ENCODE measurements at regions not wholly inside any gene's neighbourhood (a gene's known extent, or its start where the extent isn't known, plus 50 kb on each side); places are given as distances from the start of the nearest gene placed in this dataset.

GRCh38 chr9:16179566-16179965, 626.7 kb downstream of the CCDC171 start:
- TF ChIP-seq, protein P1, sequence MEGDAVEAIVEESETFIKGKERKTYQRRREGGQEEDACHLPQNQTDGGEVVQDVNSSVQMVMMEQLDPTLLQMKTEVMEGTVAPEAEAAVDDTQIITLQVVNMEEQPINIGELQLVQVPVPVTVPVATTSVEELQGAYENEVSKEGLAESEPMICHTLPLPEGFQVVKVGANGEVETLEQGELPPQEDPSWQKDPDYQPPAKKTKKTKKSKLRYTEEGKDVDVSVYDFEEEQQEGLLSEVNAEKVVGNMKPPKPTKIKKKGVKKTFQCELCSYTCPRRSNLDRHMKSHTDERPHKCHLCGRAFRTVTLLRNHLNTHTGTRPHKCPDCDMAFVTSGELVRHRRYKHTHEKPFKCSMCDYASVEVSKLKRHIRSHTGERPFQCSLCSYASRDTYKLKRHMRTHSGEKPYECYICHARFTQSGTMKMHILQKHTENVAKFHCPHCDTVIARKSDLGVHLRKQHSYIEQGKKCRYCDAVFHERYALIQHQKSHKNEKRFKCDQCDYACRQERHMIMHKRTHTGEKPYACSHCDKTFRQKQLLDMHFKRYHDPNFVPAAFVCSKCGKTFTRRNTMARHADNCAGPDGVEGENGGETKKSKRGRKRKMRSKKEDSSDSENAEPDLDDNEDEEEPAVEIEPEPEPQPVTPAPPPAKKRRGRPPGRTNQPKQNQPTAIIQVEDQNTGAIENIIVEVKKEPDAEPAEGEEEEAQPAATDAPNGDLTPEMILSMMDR (IDR thresholded peaks at IDR 0.05), result no peak
- no peak for TF ChIP-seq POLR2A (IDR thresholded peaks at IDR 0.05)

Measured in tibial nerve (tissue), 3 donors.